Adrenal gland (tissue), 5 donors: ENCODE measurements at regions not wholly inside any gene's neighbourhood (a gene's known extent, or its start where the extent isn't known, plus 50 kb on each side); places are given as distances from the start of the nearest gene placed in this dataset.

Source experiments
- CTCF ChIP-seq, 6 experiments: fragments of 450-650 bp in 4 of 6; fragments of 200-600 bp in 2 of 6; sonication (generic) in 1 of 6; IDR thresholded peaks; 1 replicate in 5 of 6; 2 replicates in 1 of 6; pipeline versions ENCODE4 v1.5.1 to v1.8.0; 2016 to 2021; ENCODE audit warnings: antibody characterized with exemption in 6 of 6, mild to moderate bottlenecking in 2 of 6, moderate library complexity in 1 of 6
- POLR2A ChIP-seq, 2 donors: fragments of 450-650 bp; IDR thresholded peaks; one replicate each; pipeline ENCODE4 v1.6.1; 2017; ENCODE audit warnings: antibody characterized with exemption in 2 of 2, mild to moderate bottlenecking in 2 of 2, moderate library complexity in 1 of 2
- donor health status: DM: no; HTN: no; CAD: no.

- TF ChIP-seq CTCF (IDR thresholded peaks at IDR 0.05) (no peak), POLR2A (IDR thresholded peaks at IDR 0.05) (no peak)
Observed at GRCh38 chr6:169379495-169380070, 125.9 kb upstream of the THBS2 start.
